Nephron progenitor cell (in vitro differentiated cells): ENCODE measurements at regions not wholly inside any gene's neighbourhood (a gene's known extent, or its start where the extent isn't known, plus 50 kb on each side); places are given as distances from the start of the nearest gene placed in this dataset.
A peak's percentile ranks its signal among the peaks of the same experiment; 100 is the strongest.

Source experiments
- DNase-seq: peaks from one replicate; pipeline ENCODE4 v3.0.0; 2021
- H3K27ac Mint-ChIP-seq: 2 replicates; pipeline ENCODE4 v1.8.0; 2021; ENCODE audit warnings: mild to moderate bottlenecking, moderate library complexity, mixed read lengths
- H3K27me3 Mint-ChIP-seq: 2 replicates; pipeline ENCODE4 v1.8.0; 2021; ENCODE audit warnings: mild to moderate bottlenecking, low read depth, mixed read lengths; ENCODE audit not compliant: poor library complexity
- H3K36me3 Mint-ChIP-seq: 2 replicates; pipeline ENCODE4 v1.8.0; 2021; ENCODE audit warnings: low read depth, mixed read lengths
- H3K4me1 Mint-ChIP-seq: 2 replicates; pipeline ENCODE4 v1.8.0; 2021; ENCODE audit warnings: mixed read lengths
- H3K4me3 Mint-ChIP-seq: 2 replicates; pipeline ENCODE4 v1.8.0; 2021; ENCODE audit warnings: mild to moderate bottlenecking, moderate library complexity, mixed read lengths
- H3K9me3 Mint-ChIP-seq: 2 replicates; pipeline ENCODE4 v1.8.0; 2021; ENCODE audit warnings: mild to moderate bottlenecking, moderate library complexity, mixed read lengths
- CTCF ChIP-seq: fragments of 200-600 bp; sonication (generic); IDR thresholded peaks from 2 replicates; pipeline ENCODE4 v1.5.0; 2021; ENCODE audit warnings: antibody characterized with exemption

GRCh38 chr7:54689394-54690049 is 69.5 kb downstream of the SEC61G start:
- Mint-ChIP-seq H3K36me3 (no peaks in the 10 kb centered on the region), H3K4me1 (no peaks in the 10 kb centered on the region), H3K27ac (no peak overlapping the region)

GRCh38 chr7:54687462-54688212 is 71.4 kb downstream of the SEC61G start:
- Mint-ChIP-seq H3K4me3 (no peak overlapping the region), H3K27me3 (peaks cover under 1% of the 10 kb centered on the region)

More at GRCh38 chr7:54689394-54690049, 69.5 kb downstream of the SEC61G start:
- DNase-seq: no peak
- no peak overlapping the region for H3K4me3 Mint-ChIP-seq
- H3K27me3 Mint-ChIP-seq: peaks cover 4% of the 10 kb centered on the region
- H3K9me3 Mint-ChIP-seq: no peaks in the 10 kb centered on the region
- TF ChIP-seq CTCF: no peak

GRCh38 chr7:54680377-54681005 is 78.5 kb downstream of the SEC61G start:
- DNase-seq: no peak
- H3K27ac Mint-ChIP-seq: no peak overlapping the region
- no peaks in the 10 kb centered on the region for H3K4me1 Mint-ChIP-seq
- no peak for TF ChIP-seq CTCF
- no peak overlapping the region for H3K4me3 Mint-ChIP-seq
- H3K36me3 Mint-ChIP-seq: no peaks in the 10 kb centered on the region
- no peaks in the 10 kb centered on the region for H3K9me3 Mint-ChIP-seq
- peaks cover 10% of the 10 kb centered on the region for H3K27me3 Mint-ChIP-seq

More at GRCh38 chr7:54687462-54688212, 71.4 kb downstream of the SEC61G start:
- Mint-ChIP-seq H3K36me3 (no peaks in the 10 kb centered on the region), H3K9me3 (no peaks in the 10 kb centered on the region), H3K27ac (peak overlapping the region; percentile 23), H3K4me1 (no peaks in the 10 kb centered on the region)
- no peak for TF ChIP-seq CTCF
- DNase-seq: no peak

- no peaks in the 10 kb centered on the region for H3K9me3 Mint-ChIP-seq
- H3K36me3 Mint-ChIP-seq: no peaks in the 10 kb centered on the region
- H3K27ac Mint-ChIP-seq: no peak overlapping the region
- no peak overlapping the region for H3K4me3 Mint-ChIP-seq
- H3K4me1 Mint-ChIP-seq: no peaks in the 10 kb centered on the region
- no peak for TF ChIP-seq CTCF
- no peak for DNase-seq
- peaks cover 12% of the 10 kb centered on the region for H3K27me3 Mint-ChIP-seq
Observed at GRCh38 chr7:54679490-54679817, 79.6 kb downstream of the SEC61G start.

GRCh38 chr7:54678763-54679489 is 80.1 kb downstream of the SEC61G start:
- H3K27ac Mint-ChIP-seq: no peak overlapping the region
- no peak overlapping the region for H3K4me3 Mint-ChIP-seq
- no peak for DNase-seq
- no peaks in the 10 kb centered on the region for H3K9me3 Mint-ChIP-seq
- peaks cover 12% of the 10 kb centered on the region for H3K27me3 Mint-ChIP-seq
- H3K36me3 Mint-ChIP-seq: no peaks in the 10 kb centered on the region
- no peak for TF ChIP-seq CTCF
- no peaks in the 10 kb centered on the region for H3K4me1 Mint-ChIP-seq
